GM12873 (cell line): ENCODE measurements at regions not wholly inside any gene's neighbourhood (a gene's known extent, or its start where the extent isn't known, plus 50 kb on each side); places are given as distances from the start of the nearest gene placed in this dataset.

Experiments used
- CTCF ChIP-seq: IDR thresholded peaks from 2 replicates; pipeline ENCODE4 v1.5.1; 2012; ENCODE audit warnings: low read depth, mild to moderate bottlenecking, moderate library complexity, low read length, control low read depth; ENCODE audit not compliant: insufficient read depth; ENCODE audit errors: missing control alignments

GRCh38 chr4:176864238-176864637 is 71.5 kb upstream of the VEGFC start:
- no peak for TF ChIP-seq CTCF

- TF ChIP-seq CTCF = no peak
These were observed 76.0 kb upstream of the VEGFC start for GRCh38 chr4:176868676-176869075.

- TF ChIP-seq CTCF = no peak
These were observed 79.7 kb upstream of the VEGFC start for GRCh38 chr4:176872461-176872860.

GRCh38 chr4:176874721-176875445 is 82.2 kb upstream of the VEGFC start:
- no peak for TF ChIP-seq CTCF

- TF ChIP-seq CTCF = no peak
These were observed 82.8 kb upstream of the VEGFC start for GRCh38 chr4:176875446-176875930.

- no peak for TF ChIP-seq CTCF
These were observed 86.8 kb upstream of the VEGFC start for GRCh38 chr4:176879380-176880116.

- no peak for TF ChIP-seq CTCF
These were observed 89.5 kb upstream of the VEGFC start for GRCh38 chr4:176882206-176882605.
